Neural cell (in vitro differentiated cells): ENCODE measurements at regions not wholly inside any gene's neighbourhood (a gene's known extent, or its start where the extent isn't known, plus 50 kb on each side); places are given as distances from the start of the nearest gene placed in this dataset.

ENCODE experiments used
- H2AFZ ChIP-seq: fragments of 200-600, 300-800 bp; sonication (generic), shearing (Covaris generic); 2 replicates; pipeline ENCODE4 v1.6.0; 2014; ENCODE audit warnings: low read depth, mild to moderate bottlenecking, antibody characterized with exemption, low read length, moderate library complexity
- H3F3A ChIP-seq: fragments of 200-600 bp; shearing (Covaris generic); 2 replicates; pipeline ENCODE4 v1.6.1; 2016; ENCODE audit warnings: mild to moderate bottlenecking, moderate library complexity, mixed read lengths, antibody characterized with exemption, low read length; ENCODE audit not compliant: insufficient read depth, poor library complexity, severe bottlenecking
- H3K27ac ChIP-seq: fragments of 200-600, 300-800 bp; sonication (generic), shearing (Covaris generic); 2 replicates; pipeline ENCODE4 v1.5.1; 2014; ENCODE audit warnings: mild to moderate bottlenecking, low read length, moderate library complexity
- H3K27me3 ChIP-seq: fragments of 300-800, 200-600 bp; sonication (generic), shearing (Covaris generic); 2 replicates; pipeline ENCODE4 v1.6.0; 2014; ENCODE audit warnings: mild to moderate bottlenecking, low read depth, low read length, moderate library complexity; ENCODE audit not compliant: insufficient read depth
- H3K36me3 ChIP-seq: fragments of 300-800, 200-600 bp; sonication (generic), shearing (Covaris generic); 2 replicates; pipeline ENCODE4 v1.5.1; 2014; ENCODE audit warnings: mild to moderate bottlenecking, antibody characterized with exemption, low read length, moderate library complexity; ENCODE audit not compliant: insufficient read depth
- H3K4me2 ChIP-seq: fragments of 300-800, 200-600 bp; sonication (generic), shearing (Covaris generic); 2 replicates; pipeline ENCODE4 v1.6.0; 2014; ENCODE audit warnings: mild to moderate bottlenecking, low read length
- H3K4me3 ChIP-seq: fragments of 300-800, 200-600 bp; sonication (generic), shearing (Covaris generic); 2 replicates; pipeline ENCODE4 v1.5.1; 2014; ENCODE audit warnings: mild to moderate bottlenecking, low read length, moderate library complexity
- H3K79me2 ChIP-seq: fragments of 200-600 bp; shearing (Covaris generic); replicated peaks from 2 replicates; pipeline ENCODE4 v1.6.0; 2014; ENCODE audit warnings: mild to moderate bottlenecking, low read length, moderate library complexity; ENCODE audit not compliant: insufficient read depth
- H3K9ac ChIP-seq: fragments of 300-800, 200-600 bp; sonication (generic), shearing (Covaris generic); 2 replicates; pipeline ENCODE4 v1.6.1; 2016; ENCODE audit warnings: mild to moderate bottlenecking, low read length, mixed read lengths
- H3K9me2 ChIP-seq: fragments of 200-600 bp; shearing (Covaris generic); 2 replicates; pipeline ENCODE4 v1.6.1; 2016; ENCODE audit warnings: mild to moderate bottlenecking, low read length, mixed read lengths; ENCODE audit not compliant: insufficient read depth
- H3K9me3 ChIP-seq: fragments of 200-600, 300-800 bp; sonication (generic), shearing (Covaris generic); 2 replicates; pipeline ENCODE4 v1.6.1; 2016; ENCODE audit warnings: mild to moderate bottlenecking, mixed run types, low read length, moderate library complexity, mixed read lengths
- H4K20me1 ChIP-seq: fragments of 200-600 bp; shearing (Covaris generic); 2 replicates; pipeline ENCODE4 v1.6.1; 2016; ENCODE audit warnings: mild to moderate bottlenecking, mixed run types; ENCODE audit not compliant: insufficient read depth
- CTCF ChIP-seq: fragments of 450-650 bp; IDR thresholded peaks from 2 replicates; pipeline ENCODE4 v1.5.1; 2014; ENCODE audit warnings: antibody characterized with exemption, mild to moderate bottlenecking, moderate library complexity; ENCODE audit not compliant: poor library complexity, severe bottlenecking
- EP300 ChIP-seq: fragments of 450-650 bp; conservative IDR thresholded peaks from 2 replicates; pipeline ENCODE4 v1.6.1; 2014; ENCODE audit warnings: antibody characterized with exemption, mild to moderate bottlenecking, moderate library complexity; ENCODE audit not compliant: poor library complexity, severe bottlenecking
- EZH2 ChIP-seq: fragments of 200-600, 300-800 bp; shearing (Covaris generic), sonication (generic); IDR thresholded peaks from 2 replicates; pipeline ENCODE4 v1.6.1; 2014; ENCODE audit warnings: antibody characterized with exemption, low read length, borderline replicate concordance, mild to moderate bottlenecking; ENCODE audit not compliant: insufficient read depth, poor library complexity, severe bottlenecking
- POLR2AphosphoS5 ChIP-seq: IDR thresholded peaks from 2 replicates; pipeline ENCODE4 v1.6.1; 2012
- RAD21 ChIP-seq: fragments of 450-650 bp; conservative IDR thresholded peaks from 2 replicates; pipeline ENCODE4 v1.6.1; 2014; ENCODE audit warnings: antibody characterized with exemption, mild to moderate bottlenecking, moderate library complexity
- REST ChIP-seq: IDR thresholded peaks from 2 replicates; pipeline ENCODE4 v1.6.1; 2012; ENCODE audit warnings: borderline replicate concordance
- SMC3 ChIP-seq: fragments of 450-650 bp; conservative IDR thresholded peaks from 2 replicates; pipeline ENCODE4 v1.6.1; 2014; ENCODE audit warnings: antibody characterized with exemption, mild to moderate bottlenecking, moderate library complexity; ENCODE audit not compliant: poor library complexity
- TAF1 ChIP-seq: IDR thresholded peaks from 2 replicates; pipeline ENCODE4 v1.6.1; 2012; ENCODE audit warnings: low read depth

- TF ChIP-seq SMC3 (no peak), RAD21 (no peak), CTCF (no peak), EZH2 (no peak), REST (no peak), TAF1 (no peak), POLR2AphosphoS5 (no peak), EP300 (no peak)
- Histone ChIP-seq H3K27ac (no peak overlapping the region), H3K4me2 (no peak overlapping the region), H4K20me1 (no peaks in the 10 kb centered on the region), H3K36me3 (no peaks in the 10 kb centered on the region), H2AFZ (no peak overlapping the region), H3K9me2 (no peaks in the 10 kb centered on the region), H3K9me3 (no peaks in the 10 kb centered on the region), H3K79me2 (no peaks in the 10 kb centered on the region), H3K4me3 (no peak overlapping the region), H3K9ac (no peak overlapping the region), H3K27me3 (no peaks in the 10 kb centered on the region), H3F3A (no peaks in the 10 kb centered on the region)
These were observed 153.7 kb upstream of the RIPOR2 start for GRCh38 chr6:25089442-25089841.

GRCh38 chr6:25094726-25095125 lies 159.0 kb upstream of the RIPOR2 start:
- no peak overlapping the region for H3K4me2 ChIP-seq
- H3K4me3 ChIP-seq: no peak overlapping the region
- H3K36me3 ChIP-seq: no peaks in the 10 kb centered on the region
- no peak overlapping the region for H3K9ac ChIP-seq
- no peaks in the 10 kb centered on the region for H3K9me3 ChIP-seq
- no peak overlapping the region for H2AFZ ChIP-seq
- no peaks in the 10 kb centered on the region for H3F3A ChIP-seq
- no peak for TF ChIP-seq POLR2AphosphoS5
- TF ChIP-seq RAD21: no peak
- no peak for TF ChIP-seq REST
- no peak for TF ChIP-seq TAF1
- TF ChIP-seq CTCF: no peak
- TF ChIP-seq EP300: no peak
- no peak for TF ChIP-seq SMC3
- no peak for TF ChIP-seq EZH2
- no peaks in the 10 kb centered on the region for H4K20me1 ChIP-seq
- H3K27ac ChIP-seq: no peak overlapping the region
- H3K27me3 ChIP-seq: no peaks in the 10 kb centered on the region
- H3K79me2 ChIP-seq: no peaks in the 10 kb centered on the region
- no peaks in the 10 kb centered on the region for H3K9me2 ChIP-seq
